ENCODE measurements at regions not wholly inside any gene's neighbourhood (a gene's known extent, or its start where the extent isn't known, plus 50 kb on each side); places are given as distances from the start of the nearest gene placed in this dataset.

- TF ChIP-seq CTCF (IDR thresholded peaks at IDR 0.05; ENCODE audit: insufficient read depth, low read depth, low read length, missing control alignments): no peak
- no peak overlapping the region for H3K4me3 ChIP-seq (ENCODE audit: low read depth, low read length)
- DNase-seq (ENCODE audit: low read depth): no peak
Observed at GRCh38 chr2:167871286-167871685, 376.1 kb downstream of the STK39 start.

GRCh38 chr2:167869200-167869599 lies 378.2 kb downstream of the STK39 start:
- TF ChIP-seq CTCF (IDR thresholded peaks at IDR 0.05; ENCODE audit: insufficient read depth, low read depth, low read length, missing control alignments): no peak
- no peak for DNase-seq (ENCODE audit: low read depth)
- no peak overlapping the region for H3K4me3 ChIP-seq (ENCODE audit: low read depth, low read length)

- DNase-seq (ENCODE audit: low read depth): no peak
- no peak overlapping the region for H3K4me3 ChIP-seq (ENCODE audit: low read depth, low read length)
- no peak for TF ChIP-seq CTCF (IDR thresholded peaks at IDR 0.05; ENCODE audit: insufficient read depth, low read depth, low read length, missing control alignments)
Observed at GRCh38 chr2:167863377-167863776, 384.0 kb downstream of the STK39 start.

GRCh38 chr2:167862782-167863181 lies 384.6 kb downstream of the STK39 start:
- DNase-seq (ENCODE audit: low read depth): no peak
- no peak overlapping the region for H3K4me3 ChIP-seq (ENCODE audit: low read depth, low read length)
- TF ChIP-seq CTCF (IDR thresholded peaks at IDR 0.05; ENCODE audit: insufficient read depth, low read depth, low read length, missing control alignments): no peak

GRCh38 chr2:167862296-167862695 lies 385.1 kb downstream of the STK39 start:
- no peak for DNase-seq (ENCODE audit: low read depth)
- no peak overlapping the region for H3K4me3 ChIP-seq (ENCODE audit: low read depth, low read length)
- no peak for TF ChIP-seq CTCF (IDR thresholded peaks at IDR 0.05; ENCODE audit: insufficient read depth, low read depth, low read length, missing control alignments)

- DNase-seq (ENCODE audit: low read depth): no peak
- no peak overlapping the region for H3K4me3 ChIP-seq (ENCODE audit: low read depth, low read length)
- no peak for TF ChIP-seq CTCF (IDR thresholded peaks at IDR 0.05; ENCODE audit: insufficient read depth, low read depth, low read length, missing control alignments)
Observed at GRCh38 chr2:167861574-167862193, 385.7 kb downstream of the STK39 start.

GRCh38 chr2:167860082-167860481 lies 387.3 kb downstream of the STK39 start:
- no peak overlapping the region for H3K4me3 ChIP-seq (ENCODE audit: low read depth, low read length)
- TF ChIP-seq CTCF (IDR thresholded peaks at IDR 0.05; ENCODE audit: insufficient read depth, low read depth, low read length, missing control alignments): no peak
- no peak for DNase-seq (ENCODE audit: low read depth)
